ENCODE measurements at regions not wholly inside any gene's neighbourhood (a gene's known extent, or its start where the extent isn't known, plus 50 kb on each side); places are given as distances from the start of the nearest gene placed in this dataset.

GRCh38 chr12:24226745-24227350, 277.4 kb upstream of the SOX5 start:
- no peak for TF ChIP-seq CTCF (IDR thresholded peaks at IDR 0.05 in 8 of 11, conservative IDR thresholded peaks at IDR 0.05 in 3 of 11)
- no peak for TF ChIP-seq POLR2A (IDR thresholded peaks at IDR 0.05)

Data from spleen (tissue), 7 donors.